HG03108 (cell line): ENCODE measurements at regions not wholly inside any gene's neighbourhood (a gene's known extent, or its start where the extent isn't known, plus 50 kb on each side); places are given as distances from the start of the nearest gene placed in this dataset.

Source experiments
- ATAC-seq: cut with Tn5 transposase; IDR thresholded peaks from one replicate; pipeline ENCODE4 v1.9.1; 2021; ENCODE audit warnings: moderate library complexity; ENCODE audit not compliant: unreplicated experiment

- no peak for ATAC-seq
Observed at GRCh38 chr5:125037530-125037929, 291.1 kb upstream of the ZNF608 start.

GRCh38 chr5:125038477-125038876 is 292.0 kb upstream of the ZNF608 start:
- ATAC-seq: no peak

- no peak for ATAC-seq
Observed at GRCh38 chr5:125041798-125042197, 295.4 kb upstream of the ZNF608 start.

- no peak for ATAC-seq
Observed at GRCh38 chr5:125042261-125042890, 295.9 kb upstream of the ZNF608 start.

GRCh38 chr5:125043781-125044391 is 297.4 kb upstream of the ZNF608 start:
- ATAC-seq: no peak

- ATAC-seq: no peak
Observed at GRCh38 chr5:125044491-125045282, 298.2 kb upstream of the ZNF608 start.

GRCh38 chr5:125045646-125046045 is 299.2 kb upstream of the ZNF608 start:
- ATAC-seq: no peak

GRCh38 chr5:125046838-125047237 is 300.4 kb upstream of the ZNF608 start:
- ATAC-seq: no peak

- ATAC-seq: no peak
Observed at GRCh38 chr5:125047871-125048270, 301.4 kb upstream of the ZNF608 start.

GRCh38 chr5:125049721-125050702 is 303.6 kb upstream of the ZNF608 start:
- no peak for ATAC-seq

GRCh38 chr5:125050926-125051325 is 304.5 kb upstream of the ZNF608 start:
- ATAC-seq: no peak

- no peak for ATAC-seq
Observed at GRCh38 chr5:125052584-125052983, 306.1 kb upstream of the ZNF608 start.

- ATAC-seq: no peak
Observed at GRCh38 chr5:125053179-125053578, 306.7 kb upstream of the ZNF608 start.

- no peak for ATAC-seq
Observed at GRCh38 chr5:125054146-125054545, 307.7 kb upstream of the ZNF608 start.

GRCh38 chr5:125056671-125057485 is 310.4 kb upstream of the ZNF608 start:
- no peak for ATAC-seq

GRCh38 chr5:125057912-125058826 is 311.7 kb upstream of the ZNF608 start:
- ATAC-seq: no peak

GRCh38 chr5:125059255-125060002 is 313.0 kb upstream of the ZNF608 start:
- no peak for ATAC-seq

- no peak for ATAC-seq
Observed at GRCh38 chr5:125061726-125062125, 315.3 kb upstream of the ZNF608 start.
